ENCODE measurements at regions not wholly inside any gene's neighbourhood (a gene's known extent, or its start where the extent isn't known, plus 50 kb on each side); places are given as distances from the start of the nearest gene placed in this dataset.

- no peak overlapping the region for H3K27ac ChIP-seq
- TF ChIP-seq, protein P1, sequence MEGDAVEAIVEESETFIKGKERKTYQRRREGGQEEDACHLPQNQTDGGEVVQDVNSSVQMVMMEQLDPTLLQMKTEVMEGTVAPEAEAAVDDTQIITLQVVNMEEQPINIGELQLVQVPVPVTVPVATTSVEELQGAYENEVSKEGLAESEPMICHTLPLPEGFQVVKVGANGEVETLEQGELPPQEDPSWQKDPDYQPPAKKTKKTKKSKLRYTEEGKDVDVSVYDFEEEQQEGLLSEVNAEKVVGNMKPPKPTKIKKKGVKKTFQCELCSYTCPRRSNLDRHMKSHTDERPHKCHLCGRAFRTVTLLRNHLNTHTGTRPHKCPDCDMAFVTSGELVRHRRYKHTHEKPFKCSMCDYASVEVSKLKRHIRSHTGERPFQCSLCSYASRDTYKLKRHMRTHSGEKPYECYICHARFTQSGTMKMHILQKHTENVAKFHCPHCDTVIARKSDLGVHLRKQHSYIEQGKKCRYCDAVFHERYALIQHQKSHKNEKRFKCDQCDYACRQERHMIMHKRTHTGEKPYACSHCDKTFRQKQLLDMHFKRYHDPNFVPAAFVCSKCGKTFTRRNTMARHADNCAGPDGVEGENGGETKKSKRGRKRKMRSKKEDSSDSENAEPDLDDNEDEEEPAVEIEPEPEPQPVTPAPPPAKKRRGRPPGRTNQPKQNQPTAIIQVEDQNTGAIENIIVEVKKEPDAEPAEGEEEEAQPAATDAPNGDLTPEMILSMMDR (conservative IDR thresholded peaks at IDR 0.05): no peak
- no peak for TF ChIP-seq ZFX (IDR thresholded peaks at IDR 0.05)
Observed at GRCh38 chr6:19551611-19552010, 285.6 kb upstream of the ID4 start.

- H3K27ac ChIP-seq: no peak overlapping the region
- no peak for TF ChIP-seq ZFX (IDR thresholded peaks at IDR 0.05)
- TF ChIP-seq, protein P1 (conservative IDR thresholded peaks at IDR 0.05): no peak
Observed at GRCh38 chr6:19552076-19552475, 285.1 kb upstream of the ID4 start.

DNA sequence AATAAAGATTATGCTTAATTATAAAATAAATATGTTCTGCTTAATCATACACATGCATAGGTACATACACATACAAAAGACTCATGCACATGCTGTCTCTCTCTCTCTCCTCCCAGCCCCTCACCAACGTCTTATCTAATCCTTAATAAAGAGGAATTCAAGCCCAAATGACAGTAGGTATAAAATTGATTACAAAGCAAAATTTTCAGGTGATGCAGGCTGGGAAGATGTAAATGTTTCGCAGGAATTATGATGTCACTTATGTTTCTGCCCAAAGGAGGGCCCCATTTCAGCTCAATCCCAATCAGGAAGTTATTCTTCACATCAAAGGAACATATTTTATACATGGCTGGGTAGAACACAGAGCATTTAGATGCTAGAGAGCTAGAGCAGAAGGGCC is 284.6 kb upstream of the ID4 start:
- no peak for TF ChIP-seq ZFX (IDR thresholded peaks at IDR 0.05)
- TF ChIP-seq, protein P1 (conservative IDR thresholded peaks at IDR 0.05): no peak
- no peak overlapping the region for H3K27ac ChIP-seq

DNA sequence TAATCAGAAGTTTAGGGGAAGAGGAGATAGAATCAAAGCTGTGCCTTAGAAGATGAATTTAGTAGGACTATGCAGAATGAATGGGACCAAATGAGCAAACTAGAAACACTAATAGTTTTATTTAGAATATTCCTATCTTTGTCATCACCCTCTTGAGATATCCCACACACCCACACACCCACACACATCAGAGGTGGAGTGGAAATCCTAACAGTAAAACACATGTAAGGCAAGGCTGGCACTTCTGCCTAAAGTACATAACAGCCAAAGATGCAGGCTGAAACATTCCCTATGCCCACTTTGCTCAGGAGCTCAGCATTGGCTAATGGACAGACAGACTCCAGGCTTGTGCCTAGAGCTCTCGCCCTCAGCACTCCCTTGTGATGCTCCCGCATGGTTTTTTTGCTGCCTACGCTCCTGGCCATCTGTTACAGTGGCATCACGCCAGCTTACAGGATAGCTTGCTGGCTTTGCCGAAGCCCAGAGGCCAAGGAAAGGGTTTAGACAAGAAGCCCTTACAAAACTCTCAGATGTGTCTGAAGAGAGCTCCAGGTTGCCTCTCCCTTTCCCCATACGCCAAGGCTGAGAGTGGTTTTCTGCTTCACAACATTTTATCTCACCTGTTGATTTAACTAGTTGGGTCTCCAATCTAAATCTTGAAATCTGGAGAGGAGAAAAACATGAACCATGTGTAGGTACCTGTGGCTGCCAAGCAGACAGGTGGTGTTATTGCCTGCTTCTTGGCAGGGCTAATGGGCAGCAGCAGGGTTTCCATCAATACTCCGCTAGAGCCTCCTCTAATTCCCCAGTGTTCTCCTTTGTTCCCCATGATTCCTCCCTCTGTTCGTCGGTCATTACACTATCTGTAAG is 282.6 kb upstream of the ID4 start:
- TF ChIP-seq ZFX (IDR thresholded peaks at IDR 0.05): no peak
- TF ChIP-seq, protein P1 (conservative IDR thresholded peaks at IDR 0.05): no peak

GRCh38 chr6:19557191-19557590 is 280.0 kb upstream of the ID4 start:
- no peak for TF ChIP-seq ZFX (IDR thresholded peaks at IDR 0.05)
- TF ChIP-seq, protein P1 (conservative IDR thresholded peaks at IDR 0.05): no peak
- H3K27ac ChIP-seq: no peak overlapping the region

More for the DNA sequence above, 282.6 kb upstream of the ID4 start:
- no peak overlapping the region for H3K27ac ChIP-seq

GRCh38 chr6:19558201-19558600 is 279.0 kb upstream of the ID4 start:
- TF ChIP-seq, protein P1 (conservative IDR thresholded peaks at IDR 0.05): no peak
- no peak overlapping the region for H3K27ac ChIP-seq

- no peak for TF ChIP-seq ZFX (IDR thresholded peaks at IDR 0.05)
- TF ChIP-seq, protein P1 (conservative IDR thresholded peaks at IDR 0.05): no peak
- no peak overlapping the region for H3K27ac ChIP-seq
Observed at GRCh38 chr6:19558934-19559333, 278.2 kb upstream of the ID4 start.
